ENCODE measurements at regions not wholly inside any gene's neighbourhood (a gene's known extent, or its start where the extent isn't known, plus 50 kb on each side); places are given as distances from the start of the nearest gene placed in this dataset.
"Not testable (repeated sequence)": the region's sequence is repeated elsewhere in the genome, so short reads cannot be mapped to it uniquely, and the experiment has no call there.

DNA sequence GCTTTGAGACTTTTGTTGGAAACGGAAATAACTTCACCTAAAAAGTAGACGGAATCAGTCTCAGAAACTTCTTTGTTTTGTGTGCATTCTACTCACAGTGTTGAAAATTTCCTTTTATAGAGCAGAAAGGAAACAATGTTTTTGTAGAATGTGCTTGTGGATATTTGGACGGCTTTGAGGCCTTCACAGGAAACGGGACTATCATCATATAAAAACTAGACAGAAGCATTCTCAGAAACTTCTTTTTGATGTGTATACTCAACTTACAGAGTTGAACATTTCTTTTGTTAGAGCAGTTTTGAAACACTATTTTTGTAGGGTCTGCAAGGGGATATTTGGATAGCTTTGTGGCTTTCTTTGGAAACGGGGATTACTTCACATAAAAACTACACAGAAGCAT lies 627.5 kb upstream of the ZNF337 start:
- Histone ChIP-seq H3K36me3 (ENCODE audit: control insufficient read depth in 4 of 4, insufficient read depth in 3 of 4, low read depth in 1 of 4, low read length in 3 of 4) (no peaks in the 10 kb centered on the region), H3K27ac (ENCODE audit: low read depth in 1 of 2, low read length in 2 of 2) (no peak overlapping the region), H3K4me1 (ENCODE audit: control insufficient read depth in 4 of 4, insufficient read depth in 4 of 4, low read length in 3 of 4) (no peaks in the 10 kb centered on the region), H3K9ac (ENCODE audit: low read depth in 1 of 2, low read length in 2 of 2) (no peak overlapping the region), H3K9me3 (ENCODE audit: control insufficient read depth in 4 of 4, low read length in 3 of 4) (no peaks in the 10 kb centered on the region), H3K4me3 (ENCODE audit: low read depth in 1 of 3, low read length in 3 of 3) (no peak overlapping the region), H3K27me3 (ENCODE audit: control insufficient read depth in 4 of 4, insufficient read depth in 4 of 4, low read length in 3 of 4) (no peaks in the 10 kb centered on the region)
- WGBS: 71% methylated on average over 5 of the region's 5 CpGs
- no peak for DNase-seq (ENCODE audit: low spot score)
- TF ChIP-seq, protein P1, sequence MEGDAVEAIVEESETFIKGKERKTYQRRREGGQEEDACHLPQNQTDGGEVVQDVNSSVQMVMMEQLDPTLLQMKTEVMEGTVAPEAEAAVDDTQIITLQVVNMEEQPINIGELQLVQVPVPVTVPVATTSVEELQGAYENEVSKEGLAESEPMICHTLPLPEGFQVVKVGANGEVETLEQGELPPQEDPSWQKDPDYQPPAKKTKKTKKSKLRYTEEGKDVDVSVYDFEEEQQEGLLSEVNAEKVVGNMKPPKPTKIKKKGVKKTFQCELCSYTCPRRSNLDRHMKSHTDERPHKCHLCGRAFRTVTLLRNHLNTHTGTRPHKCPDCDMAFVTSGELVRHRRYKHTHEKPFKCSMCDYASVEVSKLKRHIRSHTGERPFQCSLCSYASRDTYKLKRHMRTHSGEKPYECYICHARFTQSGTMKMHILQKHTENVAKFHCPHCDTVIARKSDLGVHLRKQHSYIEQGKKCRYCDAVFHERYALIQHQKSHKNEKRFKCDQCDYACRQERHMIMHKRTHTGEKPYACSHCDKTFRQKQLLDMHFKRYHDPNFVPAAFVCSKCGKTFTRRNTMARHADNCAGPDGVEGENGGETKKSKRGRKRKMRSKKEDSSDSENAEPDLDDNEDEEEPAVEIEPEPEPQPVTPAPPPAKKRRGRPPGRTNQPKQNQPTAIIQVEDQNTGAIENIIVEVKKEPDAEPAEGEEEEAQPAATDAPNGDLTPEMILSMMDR (IDR thresholded peaks at IDR 0.05; ENCODE audit: low read depth, low read length, missing input control): no peak
- TF ChIP-seq EGR1 (IDR thresholded peaks at IDR 0.05; ENCODE audit: low read depth in 2 of 2): no peak
- TF ChIP-seq, protein P2, sequence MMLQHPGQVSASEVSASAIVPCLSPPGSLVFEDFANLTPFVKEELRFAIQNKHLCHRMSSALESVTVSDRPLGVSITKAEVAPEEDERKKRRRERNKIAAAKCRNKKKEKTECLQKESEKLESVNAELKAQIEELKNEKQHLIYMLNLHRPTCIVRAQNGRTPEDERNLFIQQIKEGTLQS (IDR thresholded peaks at IDR 0.05): no peak
- no peak for TF ChIP-seq JUND (IDR thresholded peaks at IDR 0.05)

DNA sequence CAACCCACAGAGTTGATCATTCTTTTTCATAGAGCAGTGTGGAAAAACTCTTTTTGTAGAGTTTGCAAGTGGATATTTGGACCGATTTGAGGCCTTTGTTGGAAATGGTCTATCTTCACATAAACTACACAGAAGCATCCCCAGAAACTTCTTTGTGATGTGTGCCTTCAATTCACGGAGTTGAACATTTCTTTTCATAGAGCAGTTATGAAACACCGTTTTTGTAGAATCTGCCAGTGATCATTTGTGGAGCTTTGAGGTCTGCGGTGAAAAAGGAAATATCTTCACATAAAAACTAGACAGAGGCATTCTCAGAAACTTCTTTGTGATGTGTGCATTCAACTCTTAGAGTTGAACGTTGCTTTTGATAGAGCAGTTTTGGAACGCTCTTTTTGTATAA lies 618.4 kb upstream of the ZNF337 start:
- WGBS: 88% methylated on average over 6 of the region's 6 CpGs
- Histone ChIP-seq H3K9me3 (ENCODE audit: control insufficient read depth in 4 of 4, low read length in 3 of 4) (no peaks in the 10 kb centered on the region), H3K9ac (ENCODE audit: low read depth in 1 of 2, low read length in 2 of 2) (no peak overlapping the region), H3K4me3 (ENCODE audit: low read depth in 1 of 3, low read length in 3 of 3) (no peak overlapping the region), H3K4me1 (ENCODE audit: control insufficient read depth in 4 of 4, insufficient read depth in 4 of 4, low read length in 3 of 4) (no peaks in the 10 kb centered on the region), H3K27ac (ENCODE audit: low read depth in 1 of 2, low read length in 2 of 2) (no peak overlapping the region), H3K27me3 (ENCODE audit: control insufficient read depth in 4 of 4, insufficient read depth in 4 of 4, low read length in 3 of 4) (no peaks in the 10 kb centered on the region), H3K36me3 (ENCODE audit: control insufficient read depth in 4 of 4, insufficient read depth in 3 of 4, low read depth in 1 of 4, low read length in 3 of 4) (no peaks in the 10 kb centered on the region)
- TF ChIP-seq, protein P1 (IDR thresholded peaks at IDR 0.05; ENCODE audit: low read depth, low read length, missing input control): no peak
- TF ChIP-seq RAD21 (IDR thresholded peaks at IDR 0.05): no peak
- no peak for TF ChIP-seq FOXA2 (IDR thresholded peaks at IDR 0.05)
- no peak for DNase-seq (ENCODE audit: low spot score)

DNA sequence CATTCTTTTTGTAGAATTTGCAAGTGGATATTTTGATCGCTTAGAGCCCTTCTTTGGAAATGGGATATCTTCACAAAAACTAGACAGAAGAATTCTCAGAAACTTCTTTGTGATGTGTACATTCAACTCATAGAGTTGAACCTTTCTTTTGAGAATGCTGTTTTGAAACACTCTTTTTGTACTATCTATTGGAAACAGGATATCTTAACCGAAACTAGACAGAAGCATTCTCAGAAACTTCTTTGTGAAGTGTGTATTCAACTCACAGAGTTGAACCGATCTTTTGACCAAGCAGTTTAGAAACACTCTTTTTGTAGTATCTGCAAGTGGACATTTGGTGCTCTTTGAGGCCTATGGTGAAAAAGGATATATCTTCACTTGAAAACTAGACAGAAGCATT lies 613.1 kb upstream of the ZNF337 start:
- H3K9me3 ChIP-seq (ENCODE audit: control insufficient read depth in 4 of 4, low read length in 3 of 4); H3K27me3 ChIP-seq (ENCODE audit: control insufficient read depth in 4 of 4, insufficient read depth in 4 of 4, low read length in 3 of 4); H3K4me3 ChIP-seq (ENCODE audit: low read depth in 1 of 3, low read length in 3 of 3); DNase-seq (ENCODE audit: low spot score); H3K9ac ChIP-seq (ENCODE audit: low read depth in 1 of 2, low read length in 2 of 2); H3K4me1 ChIP-seq (ENCODE audit: control insufficient read depth in 4 of 4, insufficient read depth in 4 of 4, low read length in 3 of 4); H3K36me3 ChIP-seq (ENCODE audit: control insufficient read depth in 4 of 4, insufficient read depth in 3 of 4, low read depth in 1 of 4, low read length in 3 of 4); H3K27ac ChIP-seq (ENCODE audit: low read depth in 1 of 2, low read length in 2 of 2): not testable (repeated sequence)
- WGBS: 89% methylated on average over 3 of the region's 3 CpGs

DNA sequence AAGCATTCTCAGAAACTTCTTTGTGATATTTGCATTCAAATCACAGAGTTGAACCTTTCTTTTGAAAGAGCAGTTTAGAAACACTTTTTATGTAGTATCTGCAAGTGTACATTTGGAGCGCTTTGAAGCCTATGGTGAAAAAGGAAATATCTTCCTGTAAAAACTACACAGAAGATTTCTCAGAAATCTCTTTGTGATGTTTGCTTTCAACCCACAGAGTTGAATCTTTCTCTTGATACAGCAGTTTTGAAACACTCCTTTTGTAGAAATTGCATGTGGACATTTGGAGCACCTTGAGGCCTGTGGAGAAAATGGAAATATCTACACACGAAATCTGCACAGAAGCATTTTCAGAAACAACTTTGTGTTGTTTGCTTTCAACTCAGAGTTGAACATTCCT lies 612.3 kb upstream of the ZNF337 start:
- Histone ChIP-seq H3K4me3 (ENCODE audit: low read depth in 1 of 3, low read length in 3 of 3) (no peak overlapping the region), H3K36me3 (ENCODE audit: control insufficient read depth in 4 of 4, insufficient read depth in 3 of 4, low read depth in 1 of 4, low read length in 3 of 4) (no peaks in the 10 kb centered on the region), H3K9ac (ENCODE audit: low read depth in 1 of 2, low read length in 2 of 2) (no peak overlapping the region), H3K27me3 (ENCODE audit: control insufficient read depth in 4 of 4, insufficient read depth in 4 of 4, low read length in 3 of 4) (no peaks in the 10 kb centered on the region), H3K4me1 (ENCODE audit: control insufficient read depth in 4 of 4, insufficient read depth in 4 of 4, low read length in 3 of 4) (no peaks in the 10 kb centered on the region), H3K27ac (ENCODE audit: low read depth in 1 of 2, low read length in 2 of 2) (no peak overlapping the region), H3K9me3 (ENCODE audit: control insufficient read depth in 4 of 4, low read length in 3 of 4) (no peaks in the 10 kb centered on the region)
- 90% methylated on average over 2 of the region's 2 CpGs for WGBS
- no peak for DNase-seq (ENCODE audit: low spot score)
- no peak for TF ChIP-seq EGR1 (IDR thresholded peaks at IDR 0.05; ENCODE audit: low read depth in 2 of 2)
- no peak for TF ChIP-seq TAF1 (conservative IDR thresholded peaks at IDR 0.05)
- TF ChIP-seq HNF4G (IDR thresholded peaks at IDR 0.05): no peak
- no peak for TF ChIP-seq RAD21 (IDR thresholded peaks at IDR 0.05)
- TF ChIP-seq, protein P1 (IDR thresholded peaks at IDR 0.05; ENCODE audit: low read depth, low read length, missing input control): no peak
- TF ChIP-seq HNF4A (conservative IDR thresholded peaks at IDR 0.05): no peak
- TF ChIP-seq, protein P2 (IDR thresholded peaks at IDR 0.05): no peak
- no peak for TF ChIP-seq FOXA2 (IDR thresholded peaks at IDR 0.05)
- TF ChIP-seq GABPA (IDR thresholded peaks at IDR 0.05 in 1 of 2, conservative IDR thresholded peaks at IDR 0.05 in 1 of 2): no peak
- TF ChIP-seq, protein P3, sequence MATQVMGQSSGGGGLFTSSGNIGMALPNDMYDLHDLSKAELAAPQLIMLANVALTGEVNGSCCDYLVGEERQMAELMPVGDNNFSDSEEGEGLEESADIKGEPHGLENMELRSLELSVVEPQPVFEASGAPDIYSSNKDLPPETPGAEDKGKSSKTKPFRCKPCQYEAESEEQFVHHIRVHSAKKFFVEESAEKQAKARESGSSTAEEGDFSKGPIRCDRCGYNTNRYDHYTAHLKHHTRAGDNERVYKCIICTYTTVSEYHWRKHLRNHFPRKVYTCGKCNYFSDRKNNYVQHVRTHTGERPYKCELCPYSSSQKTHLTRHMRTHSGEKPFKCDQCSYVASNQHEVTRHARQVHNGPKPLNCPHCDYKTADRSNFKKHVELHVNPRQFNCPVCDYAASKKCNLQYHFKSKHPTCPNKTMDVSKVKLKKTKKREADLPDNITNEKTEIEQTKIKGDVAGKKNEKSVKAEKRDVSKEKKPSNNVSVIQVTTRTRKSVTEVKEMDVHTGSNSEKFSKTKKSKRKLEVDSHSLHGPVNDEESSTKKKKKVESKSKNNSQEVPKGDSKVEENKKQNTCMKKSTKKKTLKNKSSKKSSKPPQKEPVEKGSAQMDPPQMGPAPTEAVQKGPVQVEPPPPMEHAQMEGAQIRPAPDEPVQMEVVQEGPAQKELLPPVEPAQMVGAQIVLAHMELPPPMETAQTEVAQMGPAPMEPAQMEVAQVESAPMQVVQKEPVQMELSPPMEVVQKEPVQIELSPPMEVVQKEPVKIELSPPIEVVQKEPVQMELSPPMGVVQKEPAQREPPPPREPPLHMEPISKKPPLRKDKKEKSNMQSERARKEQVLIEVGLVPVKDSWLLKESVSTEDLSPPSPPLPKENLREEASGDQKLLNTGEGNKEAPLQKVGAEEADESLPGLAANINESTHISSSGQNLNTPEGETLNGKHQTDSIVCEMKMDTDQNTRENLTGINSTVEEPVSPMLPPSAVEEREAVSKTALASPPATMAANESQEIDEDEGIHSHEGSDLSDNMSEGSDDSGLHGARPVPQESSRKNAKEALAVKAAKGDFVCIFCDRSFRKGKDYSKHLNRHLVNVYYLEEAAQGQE (IDR thresholded peaks at IDR 0.05): no peak
